ENCODE measurements at regions not wholly inside any gene's neighbourhood (a gene's known extent, or its start where the extent isn't known, plus 50 kb on each side); places are given as distances from the start of the nearest gene placed in this dataset.

DNA sequence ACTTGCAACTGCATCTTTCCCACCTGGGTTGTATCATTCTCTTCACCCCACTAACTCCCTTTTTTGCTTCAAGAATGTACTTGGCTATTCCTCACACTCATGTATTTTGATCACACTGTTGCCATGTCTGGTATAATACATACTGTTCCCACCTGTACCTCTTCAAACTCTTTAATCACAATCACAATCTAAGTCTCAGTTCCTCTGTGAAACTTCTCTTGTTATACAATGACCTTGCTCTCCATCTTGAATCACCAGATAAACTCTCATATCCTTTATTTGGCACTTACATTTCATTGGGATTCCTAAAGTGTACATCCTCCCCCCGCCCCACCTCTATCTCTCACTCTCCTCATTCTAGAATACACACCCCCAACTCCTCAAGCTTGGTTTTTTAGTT, 516.0 kb upstream of the CHORDC1 start:
- WGBS, 2 donors: 55 to 70% methylated on average over 1 of the region's 1 CpG
- intact Hi-C loops (cut with DNase I): no loop called here
- TF ChIP-seq POLR2A (IDR thresholded peaks at IDR 0.05): no peak
- TF ChIP-seq, protein P1, sequence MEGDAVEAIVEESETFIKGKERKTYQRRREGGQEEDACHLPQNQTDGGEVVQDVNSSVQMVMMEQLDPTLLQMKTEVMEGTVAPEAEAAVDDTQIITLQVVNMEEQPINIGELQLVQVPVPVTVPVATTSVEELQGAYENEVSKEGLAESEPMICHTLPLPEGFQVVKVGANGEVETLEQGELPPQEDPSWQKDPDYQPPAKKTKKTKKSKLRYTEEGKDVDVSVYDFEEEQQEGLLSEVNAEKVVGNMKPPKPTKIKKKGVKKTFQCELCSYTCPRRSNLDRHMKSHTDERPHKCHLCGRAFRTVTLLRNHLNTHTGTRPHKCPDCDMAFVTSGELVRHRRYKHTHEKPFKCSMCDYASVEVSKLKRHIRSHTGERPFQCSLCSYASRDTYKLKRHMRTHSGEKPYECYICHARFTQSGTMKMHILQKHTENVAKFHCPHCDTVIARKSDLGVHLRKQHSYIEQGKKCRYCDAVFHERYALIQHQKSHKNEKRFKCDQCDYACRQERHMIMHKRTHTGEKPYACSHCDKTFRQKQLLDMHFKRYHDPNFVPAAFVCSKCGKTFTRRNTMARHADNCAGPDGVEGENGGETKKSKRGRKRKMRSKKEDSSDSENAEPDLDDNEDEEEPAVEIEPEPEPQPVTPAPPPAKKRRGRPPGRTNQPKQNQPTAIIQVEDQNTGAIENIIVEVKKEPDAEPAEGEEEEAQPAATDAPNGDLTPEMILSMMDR (IDR thresholded peaks at IDR 0.05): no peak

DNA sequence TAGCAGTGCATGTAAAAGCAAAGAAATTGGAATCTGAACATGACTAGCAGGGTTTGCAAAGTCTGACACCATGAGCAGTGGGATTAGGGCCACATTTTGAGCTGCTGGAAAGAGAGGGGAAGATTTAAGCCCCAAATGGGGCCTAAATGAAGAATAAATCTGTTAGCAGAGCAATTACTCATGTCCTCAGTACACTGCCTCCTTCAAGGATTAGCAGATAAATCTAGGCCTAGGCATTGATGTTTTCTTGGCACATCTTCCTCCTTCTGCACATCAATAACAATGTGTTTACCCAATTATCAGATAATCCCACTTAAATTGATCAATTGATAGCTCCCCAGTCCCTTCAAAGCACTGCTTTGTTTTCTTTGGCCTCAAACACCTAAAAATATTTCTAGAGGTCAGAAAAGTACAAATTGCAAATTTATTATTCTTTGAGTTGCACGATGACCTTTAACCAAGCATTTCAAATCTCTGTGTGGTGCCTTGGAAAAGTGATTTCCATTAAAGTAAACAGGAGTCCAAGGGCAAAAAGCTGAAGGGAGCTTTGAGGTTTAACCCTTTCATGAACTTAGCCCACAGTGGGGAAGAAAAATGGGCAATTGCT, 514.7 kb upstream of the CHORDC1 start:
- Histone ChIP-seq H3K4me3 (no peak overlapping the region), H3K36me3 (replicated peaks in 1 of 2; ENCODE audit: insufficient read depth in 1 of 2, low read depth in 2 of 2) (no peaks in the 10 kb centered on the region), H3K9me3 (no peaks in the 10 kb centered on the region), H3K27ac (no peak overlapping the region), H3K4me1 (no peaks in the 10 kb centered on the region), H3K27me3 (no peaks in the 10 kb centered on the region)
- TF ChIP-seq, protein P1 (IDR thresholded peaks at IDR 0.05): no peak
- TF ChIP-seq POLR2A (IDR thresholded peaks at IDR 0.05): no peak
- WGBS, 2 donors: 3 to 5% methylated on average over 1 of the region's 1 CpG
- ATAC-seq (no peak), DNase-seq (no peak)
- intact Hi-C loops (cut with DNase I): no loop called here

More for the DNA sequence above, 516.0 kb upstream of the CHORDC1 start:
- Histone ChIP-seq H3K4me3 (no peak overlapping the region), H3K27ac (no peak overlapping the region), H3K9me3 (no peaks in the 10 kb centered on the region), H3K27me3 (no peaks in the 10 kb centered on the region), H3K36me3 (replicated peaks in 1 of 2; ENCODE audit: insufficient read depth in 1 of 2, low read depth in 2 of 2) (no peaks in the 10 kb centered on the region), H3K4me1 (no peaks in the 10 kb centered on the region)
- no peak for ATAC-seq
- no peak for DNase-seq

DNA sequence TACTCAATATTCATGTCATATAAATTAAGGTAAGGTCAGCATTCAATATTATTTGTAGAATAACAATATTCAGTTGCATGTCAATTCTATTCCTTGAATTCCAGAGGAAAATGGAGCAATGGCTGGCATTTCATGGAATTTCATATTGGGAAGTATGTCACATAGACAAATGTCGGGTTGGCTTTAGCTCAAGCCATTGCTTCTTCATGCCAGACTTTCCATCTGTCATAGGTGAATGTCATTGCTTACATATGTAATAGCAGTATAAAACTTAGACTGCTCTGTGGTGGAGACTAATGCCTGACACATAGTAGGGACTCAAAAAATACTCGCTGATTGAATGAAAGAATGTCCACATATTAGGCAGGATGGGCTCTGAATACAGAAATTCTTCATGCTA, 509.6 kb upstream of the CHORDC1 start:
- H3K4me1 ChIP-seq: no peaks in the 10 kb centered on the region
- H3K27me3 ChIP-seq: no peaks in the 10 kb centered on the region
- no peak for ATAC-seq
- intact Hi-C loops (cut with DNase I): no loop called here
- no peaks in the 10 kb centered on the region for H3K9me3 ChIP-seq
- H3K27ac ChIP-seq: no peak overlapping the region
- no peak overlapping the region for H3K4me3 ChIP-seq
- no peaks in the 10 kb centered on the region for H3K36me3 ChIP-seq (replicated peaks in 1 of 2; ENCODE audit: insufficient read depth in 1 of 2, low read depth in 2 of 2)
- DNase-seq: no peak
- TF ChIP-seq, protein P1 (IDR thresholded peaks at IDR 0.05): no peak
- TF ChIP-seq POLR2A (IDR thresholded peaks at IDR 0.05): no peak
- 51 to 60% methylated on average over 2 of the region's 2 CpGs for WGBS, 2 donors

DNA sequence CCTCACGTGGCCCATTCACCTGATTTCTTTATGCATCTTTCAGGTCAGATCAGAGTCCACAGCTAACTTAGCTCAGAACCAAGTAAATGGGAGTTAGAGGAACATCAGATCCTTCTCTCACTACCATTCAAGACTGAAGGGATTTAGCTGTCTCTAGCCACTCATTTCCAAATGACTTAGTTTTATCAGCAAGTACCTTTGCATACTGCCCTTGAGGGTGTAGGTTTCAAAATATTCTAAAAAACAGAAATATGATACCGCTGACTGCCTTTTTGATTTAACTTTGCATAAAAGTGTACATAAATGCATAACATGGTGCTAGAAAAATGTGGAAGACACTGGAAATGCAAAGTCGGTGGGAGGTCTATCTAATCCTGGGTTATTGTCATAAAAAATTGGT, 500.6 kb upstream of the CHORDC1 start:
- no peaks in the 10 kb centered on the region for H3K36me3 ChIP-seq (replicated peaks in 1 of 2; ENCODE audit: insufficient read depth in 1 of 2, low read depth in 2 of 2)
- no peaks in the 10 kb centered on the region for H3K9me3 ChIP-seq
- TF ChIP-seq, protein P1 (IDR thresholded peaks at IDR 0.05): no peak
- no peak for TF ChIP-seq POLR2A (IDR thresholded peaks at IDR 0.05)
- ATAC-seq (no peak), DNase-seq (no peak)
- intact Hi-C loops (cut with DNase I): no loop called here
- WGBS, 2 donors: 63 to 70% methylated on average over 3 of the region's 3 CpGs
- no peaks in the 10 kb centered on the region for H3K27me3 ChIP-seq
- no peak overlapping the region for H3K4me3 ChIP-seq
- H3K27ac ChIP-seq: no peak overlapping the region
- no peaks in the 10 kb centered on the region for H3K4me1 ChIP-seq

DNA sequence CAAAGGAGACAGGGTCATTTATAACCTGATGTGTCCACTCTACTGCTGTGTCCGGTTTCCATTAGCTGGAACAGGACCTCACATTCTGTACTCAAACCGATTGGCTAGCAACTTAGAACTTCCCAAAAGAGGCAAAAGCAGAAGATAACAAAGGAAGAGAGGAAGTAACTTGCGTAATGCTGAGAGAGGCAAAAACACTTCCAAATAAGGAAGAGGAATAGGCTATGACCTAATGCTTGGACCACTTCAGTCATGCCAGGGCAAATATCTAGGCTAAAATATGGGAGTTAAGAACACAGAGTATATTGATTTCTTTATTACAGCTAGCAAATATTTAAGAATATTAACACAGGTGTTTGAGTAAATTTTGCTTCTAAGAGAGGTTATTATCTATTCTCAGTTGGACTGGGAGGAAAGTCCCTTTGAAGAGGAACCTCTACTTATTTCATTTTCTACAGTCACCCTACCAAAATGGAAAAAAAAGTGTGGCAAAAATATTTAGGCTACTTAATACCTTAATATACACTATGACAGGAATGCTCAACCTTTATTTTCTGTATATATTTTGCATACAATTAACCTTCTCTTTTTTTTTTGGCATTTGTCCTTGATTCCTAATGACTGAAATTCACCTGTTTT, 499.8 kb upstream of the CHORDC1 start:
- H3K4me1 ChIP-seq: no peaks in the 10 kb centered on the region
- intact Hi-C loops (cut with DNase I): no loop called here
- H3K27me3 ChIP-seq: no peaks in the 10 kb centered on the region
- H3K9me3 ChIP-seq: no peaks in the 10 kb centered on the region
- H3K27ac ChIP-seq: no peak overlapping the region
- no peak for DNase-seq
- no peaks in the 10 kb centered on the region for H3K36me3 ChIP-seq (replicated peaks in 1 of 2; ENCODE audit: insufficient read depth in 1 of 2, low read depth in 2 of 2)
- no peak for TF ChIP-seq POLR2A (IDR thresholded peaks at IDR 0.05)
- TF ChIP-seq, protein P1 (IDR thresholded peaks at IDR 0.05): no peak
- H3K4me3 ChIP-seq: no peak overlapping the region
- ATAC-seq: no peak
- whole genome bisulfite sequencing, 2 donors: 31 to 42% methylated on average over 3 of the region's 3 CpGs

Data from body of pancreas (tissue), 4 donors.